ENCODE measurements at regions not wholly inside any gene's neighbourhood (a gene's known extent, or its start where the extent isn't known, plus 50 kb on each side); places are given as distances from the start of the nearest gene placed in this dataset.
"Not testable (repeated sequence)": the region's sequence is repeated elsewhere in the genome, so short reads cannot be mapped to it uniquely, and the experiment has no call there.

GRCh38 chr12:128008341-128008740 lies 258.6 kb upstream of the TMEM132C start:
- peak in 1 of 3 donors; percentile 33 for DNase-seq

- DNase-seq, result no peak
Measured at GRCh38 chr12:128009108-128009507, 257.9 kb upstream of the TMEM132C start.

GRCh38 chr12:128012110-128012509 lies 254.9 kb upstream of the TMEM132C start:
- no peak for DNase-seq

GRCh38 chr12:128015276-128015675 lies 251.7 kb upstream of the TMEM132C start:
- DNase-seq, result no peak

- DNase-seq, result no peak
Measured at GRCh38 chr12:128018067-128018466, 248.9 kb upstream of the TMEM132C start.

- no peak for DNase-seq
Measured at GRCh38 chr12:128019996-128020544, 246.9 kb upstream of the TMEM132C start.

GRCh38 chr12:128021561-128021960 lies 245.4 kb upstream of the TMEM132C start:
- DNase-seq, result no peak

- peak in 1 of 3 donors; percentile 12 for DNase-seq
Measured at GRCh38 chr12:128025589-128026245, 241.3 kb upstream of the TMEM132C start.

- DNase-seq, result no peak
Measured at GRCh38 chr12:128026696-128027574, 240.0 kb upstream of the TMEM132C start.

GRCh38 chr12:128033473-128033872 lies 233.5 kb upstream of the TMEM132C start:
- DNase-seq, result no peak

- DNase-seq, result no peak
Measured at GRCh38 chr12:128040971-128041370, 226.0 kb upstream of the TMEM132C start.

GRCh38 chr12:128042283-128042682 lies 224.7 kb upstream of the TMEM132C start:
- DNase-seq, result not testable (repeated sequence)

- no peak for DNase-seq
Measured at GRCh38 chr12:128042825-128043224, 224.1 kb upstream of the TMEM132C start.

GRCh38 chr12:128043317-128043716 lies 223.7 kb upstream of the TMEM132C start:
- no peak for DNase-seq

GRCh38 chr12:128047266-128048060 lies 219.5 kb upstream of the TMEM132C start:
- no peak for DNase-seq

- no peak for DNase-seq
Measured at GRCh38 chr12:128052331-128052730, 214.6 kb upstream of the TMEM132C start.

- DNase-seq, result no peak
Measured at GRCh38 chr12:128052777-128053176, 214.2 kb upstream of the TMEM132C start.

GRCh38 chr12:128055567-128055966 lies 211.4 kb upstream of the TMEM132C start:
- no peak for DNase-seq

GRCh38 chr12:128056136-128056801 lies 210.7 kb upstream of the TMEM132C start:
- no peak for DNase-seq

GRCh38 chr12:128057586-128057985 lies 209.4 kb upstream of the TMEM132C start:
- no peak for DNase-seq

- no peak for DNase-seq
Measured at GRCh38 chr12:128059621-128060370, 207.2 kb upstream of the TMEM132C start.

Data from muscle of back (tissue), 3 donors.